ENCODE measurements at regions not wholly inside any gene's neighbourhood (a gene's known extent, or its start where the extent isn't known, plus 50 kb on each side); places are given as distances from the start of the nearest gene placed in this dataset.

- no peak for DNase-seq
Measured at GRCh38 chr2:128980475-128980874, 661.8 kb upstream of the HS6ST1 start.

DNA sequence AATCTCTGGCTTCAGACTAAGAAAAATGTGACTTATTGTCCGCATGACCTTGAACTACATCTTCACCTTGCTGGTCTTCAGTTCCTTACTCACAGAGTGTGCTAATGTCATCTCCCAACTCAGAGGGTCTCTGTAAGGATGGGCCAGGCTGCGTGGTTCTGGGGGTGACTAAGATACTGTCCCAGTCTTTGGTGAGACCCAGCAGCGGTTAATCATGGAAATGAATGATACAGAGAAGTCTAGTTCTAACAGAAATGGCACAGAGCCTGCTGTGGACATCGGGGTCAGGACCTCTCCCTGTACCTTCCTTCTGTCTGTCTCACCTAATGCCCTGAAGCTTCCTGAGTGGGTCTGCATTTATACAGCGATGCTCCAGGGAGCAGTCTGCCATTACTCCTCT is 662.7 kb upstream of the HS6ST1 start:
- no peak for DNase-seq

- DNase-seq = no peak
Measured at GRCh38 chr2:128982001-128982400, 663.3 kb upstream of the HS6ST1 start.

- no peak for DNase-seq
Measured at GRCh38 chr2:128982670-128983069, 664.0 kb upstream of the HS6ST1 start.

- DNase-seq = no peak
Measured at GRCh38 chr2:128983094-128983493, 664.4 kb upstream of the HS6ST1 start.

DNA sequence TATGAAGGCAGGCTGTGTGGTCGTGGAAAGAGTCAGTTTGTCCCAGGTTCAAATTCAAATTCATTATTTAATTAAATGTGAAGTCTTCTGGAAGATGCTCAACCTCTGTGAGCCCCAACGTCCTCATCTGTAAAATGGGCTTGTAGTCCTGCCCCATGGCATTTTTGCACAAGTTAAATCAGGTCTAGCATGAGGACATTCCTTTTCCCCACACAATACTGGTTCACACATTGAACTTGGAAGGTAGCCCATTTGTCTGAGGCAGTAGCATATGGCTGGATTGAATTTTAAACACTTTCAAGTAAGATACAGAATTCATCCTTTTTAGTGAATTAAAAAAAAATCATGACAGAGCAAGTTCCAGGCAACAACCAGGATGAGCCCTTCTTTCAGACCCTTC is 665.4 kb upstream of the HS6ST1 start:
- no peak for DNase-seq

GRCh38 chr2:128984855-128985254 is 666.2 kb upstream of the HS6ST1 start:
- DNase-seq = no peak

DNA sequence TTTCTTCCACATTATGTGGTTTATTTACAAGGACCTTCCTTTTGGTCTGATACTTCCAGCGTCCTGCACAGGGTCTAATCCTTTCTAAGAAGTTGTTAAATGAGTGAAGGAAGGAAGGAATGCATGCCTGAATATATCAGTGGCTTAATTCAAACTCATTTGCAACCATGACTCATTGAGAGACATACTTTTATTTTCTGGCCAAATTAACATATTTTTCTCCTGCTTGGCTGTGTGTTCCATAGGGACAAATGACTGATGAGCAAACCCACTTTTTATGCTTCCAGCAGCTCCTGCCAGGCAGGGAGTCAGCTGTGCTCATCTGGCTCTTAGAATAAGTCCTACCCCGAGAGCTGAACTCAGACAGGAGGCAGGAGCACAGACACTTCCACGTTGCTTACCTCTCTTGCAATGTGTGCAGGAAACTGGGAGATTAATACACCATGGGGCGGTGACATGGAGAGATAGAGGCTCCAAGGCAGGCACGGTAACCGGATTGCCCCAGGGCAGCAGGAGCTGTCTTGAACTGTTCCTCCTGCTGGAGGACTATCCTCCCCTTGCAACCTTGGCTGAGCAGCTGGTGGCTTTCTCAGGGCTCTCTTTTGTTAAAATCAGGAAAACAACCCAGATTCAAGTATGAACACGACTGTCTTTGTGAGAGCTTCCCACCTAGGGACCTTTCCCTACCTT is 667.5 kb upstream of the HS6ST1 start:
- DNase-seq = no peak

- no peak for DNase-seq
Measured at GRCh38 chr2:128986867-128987268, 668.2 kb upstream of the HS6ST1 start.

DNA sequence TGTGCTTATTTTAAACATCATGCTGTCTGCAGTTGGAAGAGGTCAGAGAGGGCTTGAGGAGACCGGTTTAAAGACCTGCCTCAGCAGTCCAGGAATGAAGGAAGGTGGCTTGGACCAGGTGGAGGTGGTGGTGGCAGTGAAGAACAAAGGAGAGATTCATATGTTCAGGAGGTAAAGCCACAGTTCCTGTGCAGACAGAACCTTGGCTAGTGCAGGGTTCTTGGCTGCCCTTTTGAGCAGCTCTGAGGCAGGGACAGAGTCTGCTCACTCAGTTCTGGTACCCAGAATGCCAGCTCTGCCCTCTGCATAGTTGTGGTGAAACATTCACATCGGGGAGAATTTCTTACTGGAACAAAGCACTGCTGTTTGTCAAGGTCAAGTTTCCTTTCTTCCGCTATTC is 669.7 kb upstream of the HS6ST1 start:
- no peak for DNase-seq

DNA sequence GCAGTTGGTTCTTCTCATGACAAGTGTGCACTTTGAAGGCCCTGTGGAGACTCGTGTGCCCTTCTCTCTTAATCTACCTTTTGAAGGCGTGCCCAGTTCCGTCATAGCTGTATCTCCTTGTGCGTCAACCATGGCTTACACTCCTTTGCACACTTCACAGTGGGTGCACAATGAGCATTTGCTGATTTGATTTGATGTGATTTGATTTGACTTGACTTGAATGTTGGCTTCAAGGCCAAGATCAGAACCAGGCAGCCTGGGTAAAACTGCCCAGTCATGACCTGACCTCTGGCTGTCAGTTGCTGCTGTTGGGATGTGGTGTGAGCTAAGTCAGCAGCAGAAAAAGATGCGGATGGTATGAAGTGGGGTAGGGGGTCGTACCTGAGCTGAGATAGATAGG is 670.3 kb upstream of the HS6ST1 start:
- DNase-seq = no peak

DNA sequence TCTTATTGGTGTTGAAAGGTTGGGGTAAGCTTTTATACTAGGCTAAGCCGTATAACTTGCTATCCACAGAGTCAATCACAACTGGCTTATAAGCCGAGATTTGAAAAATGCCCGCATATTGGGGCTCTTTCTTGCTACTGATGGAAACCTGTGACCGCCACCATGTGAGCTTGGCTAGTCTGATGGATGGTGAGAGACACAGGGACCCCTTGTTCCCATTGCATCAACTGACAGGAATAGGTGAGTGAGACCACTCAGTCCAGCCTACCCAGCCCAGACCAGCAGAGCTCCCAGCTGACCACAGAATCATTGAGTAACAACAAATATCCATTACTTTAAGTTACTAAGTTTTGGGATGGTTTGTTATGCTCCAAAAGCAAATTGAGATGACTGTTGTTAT is 676.4 kb upstream of the HS6ST1 start:
- DNase-seq = no peak

GRCh38 chr2:128996078-128996477 is 677.4 kb upstream of the HS6ST1 start:
- DNase-seq = no peak

- DNase-seq = no peak
Measured at GRCh38 chr2:128997166-128997866, 678.6 kb upstream of the HS6ST1 start.

DNA sequence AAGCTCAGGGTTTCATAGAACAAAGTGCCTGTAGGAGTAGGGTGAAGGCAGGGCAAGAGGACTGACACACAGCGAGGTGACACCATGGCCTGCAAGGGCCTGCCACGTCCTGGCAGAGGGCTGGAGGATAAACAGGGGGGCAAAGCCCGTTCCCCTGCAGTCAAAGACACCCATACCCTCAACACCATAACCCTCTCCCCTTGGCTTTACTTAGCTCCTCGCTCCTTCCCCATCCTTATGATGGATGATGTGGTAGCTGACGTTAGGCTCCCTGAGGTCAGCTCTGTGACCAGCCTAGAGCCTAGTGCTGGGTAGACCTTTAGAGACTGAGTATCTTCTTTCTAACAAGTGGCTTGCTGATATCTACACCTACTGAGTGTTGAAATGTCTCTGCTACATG is 683.3 kb upstream of the HS6ST1 start:
- DNase-seq = no peak

- DNase-seq = no peak
Measured at GRCh38 chr2:129002751-129003150, 684.1 kb upstream of the HS6ST1 start.

DNA sequence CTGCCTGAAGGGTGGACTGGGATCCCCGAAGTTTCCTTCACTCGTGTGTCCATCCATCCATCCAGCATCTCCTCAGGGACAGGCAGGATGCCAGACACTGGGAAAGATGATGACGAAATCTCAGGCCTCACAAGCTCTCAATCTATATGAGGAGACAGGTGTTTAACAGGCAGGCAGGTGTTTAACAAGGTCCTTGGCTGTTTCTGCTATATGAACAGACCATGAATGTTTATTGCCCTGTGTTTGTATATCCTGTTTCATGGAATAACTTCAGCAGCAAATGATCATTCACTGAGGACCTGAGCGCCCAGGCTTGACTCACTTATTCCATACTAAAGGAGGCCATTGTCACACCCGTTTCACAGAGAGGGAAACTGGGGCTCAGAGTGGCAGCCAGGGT is 685.8 kb upstream of the HS6ST1 start:
- no peak for DNase-seq

DNA sequence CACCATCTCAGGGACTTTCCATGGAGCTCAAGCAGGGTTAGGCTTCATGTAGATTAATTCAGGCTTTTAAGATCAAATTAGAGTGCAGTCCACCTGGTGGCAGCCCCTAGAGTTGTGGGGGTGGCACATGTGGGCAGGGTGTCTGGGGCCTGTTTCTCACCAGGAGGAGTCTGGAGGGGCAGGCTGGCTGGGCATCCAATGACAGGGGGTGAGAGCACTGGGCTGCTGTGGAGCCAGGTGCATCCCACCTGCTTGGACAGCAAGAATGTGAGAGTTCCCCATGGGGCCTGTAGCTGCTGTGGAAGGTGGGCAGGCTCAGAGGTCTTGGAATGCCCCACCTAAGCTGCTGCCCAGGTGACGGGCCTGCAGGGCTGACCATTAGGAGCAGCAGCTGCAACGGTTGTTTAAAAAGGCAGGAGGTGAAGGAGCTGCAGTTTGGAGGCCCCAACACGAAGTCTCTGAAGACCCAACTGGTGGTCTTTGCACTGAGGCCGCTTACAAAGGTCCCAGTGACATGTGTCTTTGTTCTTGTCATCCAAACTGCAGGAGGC is 686.3 kb upstream of the HS6ST1 start:
- no peak for DNase-seq

GRCh38 chr2:129006135-129006886 is 687.6 kb upstream of the HS6ST1 start:
- no peak for DNase-seq

DNA sequence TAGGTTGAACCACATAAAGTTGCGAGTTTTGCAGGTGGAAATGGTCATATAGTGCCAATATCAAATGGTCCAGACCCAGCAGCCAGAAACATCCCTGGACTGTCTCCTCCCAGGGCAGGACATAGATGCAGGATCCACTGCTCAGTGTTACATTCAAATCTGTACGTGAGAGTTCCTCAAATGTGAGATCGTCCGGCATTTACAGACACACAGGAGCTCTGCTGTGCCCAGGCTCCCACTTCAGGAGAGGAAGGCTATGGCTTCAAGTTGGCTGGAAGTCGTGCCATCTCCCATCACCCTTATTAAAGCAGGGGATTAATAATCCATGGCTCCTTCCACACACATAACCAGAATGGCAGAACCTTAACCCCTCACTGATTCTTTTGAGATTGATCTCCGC is 688.2 kb upstream of the HS6ST1 start:
- no peak for DNase-seq

DNA sequence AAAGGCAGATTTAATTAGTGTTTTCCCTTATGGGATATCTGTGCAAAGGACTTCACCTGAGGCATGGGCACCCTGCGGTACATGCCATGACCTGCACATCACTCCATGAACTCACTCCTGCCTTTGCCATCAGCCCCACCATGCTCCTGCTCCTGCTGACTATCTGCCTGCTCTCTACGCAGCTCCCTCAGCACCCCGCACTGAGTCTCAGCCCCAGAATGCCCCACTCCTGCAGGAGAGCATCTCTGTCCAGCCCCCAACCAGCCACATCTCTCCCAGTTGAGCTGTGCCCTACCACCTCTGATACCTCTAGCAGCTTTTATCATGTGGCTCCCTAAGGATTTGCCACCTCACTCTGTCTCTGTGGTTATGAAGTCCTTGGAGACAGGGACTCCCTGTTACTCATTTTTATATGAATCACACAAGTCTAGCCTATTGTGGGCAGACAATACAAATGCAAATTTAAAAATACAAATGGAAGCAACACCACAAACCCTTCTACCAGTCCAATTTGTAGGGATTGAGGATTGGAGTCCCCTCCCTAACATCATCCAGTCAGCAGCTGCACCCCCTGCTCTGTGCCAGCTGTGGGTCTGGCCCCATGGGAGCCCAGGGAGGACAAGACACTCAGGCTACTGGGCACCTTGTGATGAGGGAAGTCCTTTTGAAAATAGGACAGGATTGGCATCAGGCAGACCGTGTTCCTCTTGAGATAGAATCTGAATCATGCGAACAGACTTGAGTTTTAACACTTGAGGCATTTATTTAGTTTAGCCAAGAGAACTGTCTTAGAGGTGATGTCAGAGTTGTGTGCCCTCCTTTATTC is 689.6 kb upstream of the HS6ST1 start:
- DNase-seq = no peak

- no peak for DNase-seq
Measured at GRCh38 chr2:129008881-129009554, 690.4 kb upstream of the HS6ST1 start.

Measured in activated gamma-delta T cell treated with Interleukin-2 at 50 U/mL for 16 hours (primary cell).